A673 (cell line): ENCODE measurements at regions not wholly inside any gene's neighbourhood (a gene's known extent, or its start where the extent isn't known, plus 50 kb on each side); places are given as distances from the start of the nearest gene placed in this dataset.

Experiments used
- BruUV-seq: library from RNA; stranded (reverse); fragments of 400-500 nt; replicated peaks from 2 replicates; lab custom pipeline; 2021; lab: Mats Ljungman, UMichigan
- CTCF ChIA-PET: fragments of 300-600 bp; sonication (Branson Sonifier 250); formaldehyde crosslinking; loops from one replicate; lab custom pipeline; 2022; ENCODE audit warnings: antibody characterized with exemption; lab: Charles Lee
- POLR2A ChIA-PET: fragments of 300-600 bp; sonication (Branson Sonifier 250); formaldehyde crosslinking; loops from one replicate; lab custom pipeline; 2022; ENCODE audit warnings: antibody characterized with exemption; ENCODE audit not compliant: low non-redundant PET; lab: Charles Lee
- DNase-seq: peaks from one replicate; pipeline ENCODE4 v3.0.0-alpha.2; 2015; ENCODE audit warnings: low spot score
- H3K27ac ChIP-seq: fragments of 200-600 bp; sonication (generic); 2 replicates; pipeline ENCODE4 v1.5.1; 2016; ENCODE audit warnings: mixed run types, low read depth, mild to moderate bottlenecking, mixed read lengths, antibody characterized with exemption, low read length; ENCODE audit not compliant: poor library complexity, severe bottlenecking
- H3K27me3 ChIP-seq: fragments of 200-600 bp; sonication (generic); replicated peaks from 2 replicates; pipeline ENCODE4 v1.6.1; 2017; ENCODE audit warnings: mixed run types, low read depth, mild to moderate bottlenecking, mixed read lengths, antibody characterized with exemption, low read length; ENCODE audit not compliant: insufficient read depth, poor library complexity
- H3K36me3 ChIP-seq: fragments of 200-600 bp; sonication (generic); 2 replicates; pipeline ENCODE4 v1.6.1; 2016; ENCODE audit warnings: mixed run types, mild to moderate bottlenecking, mixed read lengths, antibody characterized with exemption, low read length; ENCODE audit not compliant: insufficient read depth, poor library complexity, severe bottlenecking
- H3K4me1 ChIP-seq: fragments of 200-600 bp; sonication (generic); 2 replicates; pipeline ENCODE4 v1.6.1; 2017; ENCODE audit warnings: mixed run types, mild to moderate bottlenecking, mixed read lengths, antibody characterized with exemption, low read length; ENCODE audit not compliant: insufficient read depth, poor library complexity, severe bottlenecking
- H3K4me3 ChIP-seq: fragments of 200-600 bp; sonication (generic); 2 replicates; pipeline ENCODE4 v1.5.1; 2016; ENCODE audit warnings: low read depth, mixed run types, mild to moderate bottlenecking, mixed read lengths, low read length; ENCODE audit not compliant: poor library complexity, severe bottlenecking
- H3K9me3 ChIP-seq: fragments of 200-600 bp; sonication (generic); 2 replicates; pipeline ENCODE4 v1.6.1; 2016; ENCODE audit warnings: mixed run types, low read depth, mild to moderate bottlenecking, mixed read lengths, antibody characterized with exemption, low read length; ENCODE audit not compliant: poor library complexity, severe bottlenecking
- EZH2 ChIP-seq: fragments of 200-600 bp; sonication (generic); IDR thresholded peaks from 2 replicates; pipeline ENCODE4 v1.6.1; 2017; ENCODE audit warnings: borderline replicate concordance, low read depth, mild to moderate bottlenecking, mixed read lengths, antibody characterized with exemption, low read length; ENCODE audit not compliant: poor library complexity, severe bottlenecking
- intact Hi-C: fragments of 100-400 bp; cut with micrococcal nuclease; formaldehyde crosslinking; loops from one replicate; pipeline ENCODE4 v1.10.0; 2022; ENCODE audit not compliant: unreplicated experiment
- TF ChIP-seq, protein P1 (sequence below): fragments of 300-800, 200-600 bp; sonication (generic); conservative IDR thresholded peaks from 2 replicates; pipeline ENCODE4 v1.5.1; 2017; ENCODE audit warnings: low read depth, mild to moderate bottlenecking, antibody characterized with exemption, low read length, moderate library complexity, mixed read lengths

DNA sequence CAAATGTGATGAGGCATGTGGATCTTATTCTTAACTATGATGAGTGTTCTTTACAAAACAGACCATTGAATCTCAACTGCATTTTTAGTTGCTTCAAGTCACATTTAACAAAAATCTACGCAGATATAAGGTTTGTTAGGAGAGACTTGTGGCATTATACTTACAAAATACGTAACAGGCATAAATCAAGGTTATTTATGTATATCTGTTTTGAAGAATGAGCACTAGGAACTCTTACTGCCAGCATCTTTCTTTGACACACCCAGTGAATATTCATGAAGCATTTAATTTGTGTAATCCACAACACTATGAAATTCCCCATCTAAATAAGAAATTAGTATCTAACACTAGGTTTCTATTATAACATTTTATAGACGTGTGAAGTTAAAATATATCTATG is 186.3 kb downstream of the FAT4 start:
- ChIA-PET CTCF (no interaction called here), POLR2A (no interaction called here)
- H3K9me3 ChIP-seq: no peaks in the 10 kb centered on the region
- no TSS peak for BruUV-seq
- no peaks in the 10 kb centered on the region for H3K4me1 ChIP-seq
- TF ChIP-seq, protein P1, sequence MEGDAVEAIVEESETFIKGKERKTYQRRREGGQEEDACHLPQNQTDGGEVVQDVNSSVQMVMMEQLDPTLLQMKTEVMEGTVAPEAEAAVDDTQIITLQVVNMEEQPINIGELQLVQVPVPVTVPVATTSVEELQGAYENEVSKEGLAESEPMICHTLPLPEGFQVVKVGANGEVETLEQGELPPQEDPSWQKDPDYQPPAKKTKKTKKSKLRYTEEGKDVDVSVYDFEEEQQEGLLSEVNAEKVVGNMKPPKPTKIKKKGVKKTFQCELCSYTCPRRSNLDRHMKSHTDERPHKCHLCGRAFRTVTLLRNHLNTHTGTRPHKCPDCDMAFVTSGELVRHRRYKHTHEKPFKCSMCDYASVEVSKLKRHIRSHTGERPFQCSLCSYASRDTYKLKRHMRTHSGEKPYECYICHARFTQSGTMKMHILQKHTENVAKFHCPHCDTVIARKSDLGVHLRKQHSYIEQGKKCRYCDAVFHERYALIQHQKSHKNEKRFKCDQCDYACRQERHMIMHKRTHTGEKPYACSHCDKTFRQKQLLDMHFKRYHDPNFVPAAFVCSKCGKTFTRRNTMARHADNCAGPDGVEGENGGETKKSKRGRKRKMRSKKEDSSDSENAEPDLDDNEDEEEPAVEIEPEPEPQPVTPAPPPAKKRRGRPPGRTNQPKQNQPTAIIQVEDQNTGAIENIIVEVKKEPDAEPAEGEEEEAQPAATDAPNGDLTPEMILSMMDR: no peak
- no peak for TF ChIP-seq EZH2
- intact Hi-C loops: no loop called here
- no peak overlapping the region for H3K27ac ChIP-seq
- no peak overlapping the region for H3K4me3 ChIP-seq
- H3K36me3 ChIP-seq: no peaks in the 10 kb centered on the region
- DNase-seq: no peak
- H3K27me3 ChIP-seq: no peaks in the 10 kb centered on the region

DNA sequence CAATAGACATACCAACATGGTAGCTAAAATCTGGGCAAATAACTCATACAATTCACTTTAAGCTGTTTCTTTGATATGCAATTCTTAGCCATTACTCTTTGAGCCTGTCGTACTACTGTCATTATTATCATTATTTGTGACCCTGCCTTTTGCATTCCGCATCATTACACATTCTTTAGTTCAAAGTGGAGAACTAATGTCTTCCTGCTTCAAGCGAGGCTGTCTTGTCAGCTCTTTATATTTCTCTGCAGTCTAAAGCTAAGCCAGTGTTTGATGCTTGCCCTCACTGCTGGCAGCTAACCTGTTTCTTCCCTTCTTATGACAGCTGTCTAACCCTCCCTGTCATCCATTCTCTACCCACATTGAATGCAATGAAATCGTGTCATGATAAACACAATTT is 186.8 kb downstream of the FAT4 start:
- Histone ChIP-seq H3K36me3 (no peaks in the 10 kb centered on the region), H3K27me3 (no peaks in the 10 kb centered on the region), H3K27ac (no peak overlapping the region), H3K4me1 (no peaks in the 10 kb centered on the region), H3K9me3 (no peaks in the 10 kb centered on the region), H3K4me3 (no peak overlapping the region)
- intact Hi-C loops: no loop called here
- DNase-seq: no peak
- TF ChIP-seq, protein P1: no peak
- TF ChIP-seq EZH2: no peak
- ChIA-PET CTCF (no interaction called here), POLR2A (no interaction called here)
- BruUV-seq: no TSS peak

DNA sequence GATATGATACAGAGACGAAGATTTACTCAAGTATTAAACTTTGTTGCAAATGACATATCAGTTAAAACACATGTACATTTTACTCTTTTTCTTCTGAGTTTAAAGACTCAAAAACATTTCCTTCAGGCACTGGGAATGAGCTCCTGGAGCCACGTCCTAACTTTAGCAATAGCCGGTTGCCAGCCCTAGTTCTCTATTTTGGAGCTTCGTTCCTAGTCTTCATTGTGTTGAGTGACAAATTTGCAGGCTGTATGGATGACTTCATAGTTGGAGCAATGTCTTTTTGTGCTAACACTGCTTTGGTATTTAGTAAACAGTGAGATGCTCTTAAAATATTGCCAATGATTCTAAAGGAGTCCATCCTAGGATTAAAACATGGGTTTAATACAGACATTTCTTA is 190.9 kb downstream of the FAT4 start:
- Histone ChIP-seq H3K36me3 (no peaks in the 10 kb centered on the region), H3K4me3 (no peak overlapping the region), H3K4me1 (no peaks in the 10 kb centered on the region), H3K27ac (no peak overlapping the region), H3K9me3 (no peaks in the 10 kb centered on the region), H3K27me3 (no peaks in the 10 kb centered on the region)
- DNase-seq: no peak
- intact Hi-C loops: no loop called here
- TF ChIP-seq EZH2: no peak
- TF ChIP-seq, protein P1: no peak
- ChIA-PET CTCF (no interaction called here), POLR2A (no interaction called here)
- BruUV-seq: no TSS peak
